Sigmoid colon (tissue), 4 donors: ENCODE measurements at regions not wholly inside any gene's neighbourhood (a gene's known extent, or its start where the extent isn't known, plus 50 kb on each side); places are given as distances from the start of the nearest gene placed in this dataset.

Source experiments
- CTCF ChIP-seq, 4 experiments: fragments of 450-650 bp in 3 of 4; fragments of 200-600 bp in 1 of 4; IDR thresholded peaks; one replicate each; pipeline ENCODE4 v1.5.1; 2016 to 2019; ENCODE audit warnings: antibody characterized with exemption in 4 of 4, mild to moderate bottlenecking in 3 of 4, moderate library complexity in 2 of 4
- EP300 ChIP-seq, 4 donors: sonication (generic); formaldehyde crosslinking; IDR thresholded peaks; one replicate each; pipeline ENCODE4 v1.6.1; 2017; ENCODE audit warnings: antibody characterized with exemption in 4 of 4
- POLR2A ChIP-seq, 2 donors: fragments of 450-650 bp; IDR thresholded peaks; one replicate each; pipeline ENCODE4 v1.6.1; 2016; ENCODE audit warnings: antibody characterized with exemption in 2 of 2, mild to moderate bottlenecking in 2 of 2, moderate library complexity in 2 of 2
- POLR2AphosphoS5 ChIP-seq, 4 donors: sonication (generic); formaldehyde crosslinking; IDR thresholded peaks; one replicate each; pipeline ENCODE4 v1.6.1; 2017; ENCODE audit warnings: antibody characterized with exemption in 4 of 4

GRCh38 chr1:230544758-230545157, 97.5 kb upstream of the COG2 start:
- no peak for TF ChIP-seq POLR2AphosphoS5 (IDR thresholded peaks at IDR 0.05)
- no peak for TF ChIP-seq CTCF (IDR thresholded peaks at IDR 0.05)
- no peak for TF ChIP-seq POLR2A (IDR thresholded peaks at IDR 0.05)
- TF ChIP-seq EP300 (IDR thresholded peaks at IDR 0.05) = no peak
